Adipocyte (in vitro differentiated cells): ENCODE measurements at regions not wholly inside any gene's neighbourhood (a gene's known extent, or its start where the extent isn't known, plus 50 kb on each side); places are given as distances from the start of the nearest gene placed in this dataset.

Experiments
- DNase-seq: peaks from one replicate; pipeline ENCODE4 v3.0.0-alpha.2; 2015; ENCODE audit warnings: low read depth
- H3K27me3 ChIP-seq: replicated peaks from 2 replicates; pipeline ENCODE4 v1.7.0; 2013; ENCODE audit warnings: mild to moderate bottlenecking, low read length, moderate library complexity; ENCODE audit not compliant: control insufficient read depth, insufficient read depth
- H3K36me3 ChIP-seq: 2 replicates; pipeline ENCODE4 v1.7.0; 2013; ENCODE audit warnings: low read length, mild to moderate bottlenecking, moderate library complexity; ENCODE audit not compliant: control insufficient read depth, insufficient read depth, severe bottlenecking
- H3K4me1 ChIP-seq: 2 replicates; pipeline ENCODE4 v1.7.0; 2013; ENCODE audit warnings: mild to moderate bottlenecking, low read length, moderate library complexity; ENCODE audit not compliant: control insufficient read depth, insufficient read depth
- H3K4me3 ChIP-seq: 2 replicates; pipeline ENCODE4 v1.7.0; 2013; ENCODE audit warnings: mild to moderate bottlenecking, low read length, moderate library complexity
- H3K9ac ChIP-seq: 2 replicates; pipeline ENCODE4 v1.7.0; 2013; ENCODE audit warnings: mild to moderate bottlenecking, low read length, moderate library complexity
- H3K9me3 ChIP-seq: 2 replicates; pipeline ENCODE4 v1.7.0; 2013; ENCODE audit warnings: mild to moderate bottlenecking, low read length, moderate library complexity; ENCODE audit not compliant: control insufficient read depth

GRCh38 chr3:181764544-181764943, 52.8 kb downstream of the SOX2 start:
- Histone ChIP-seq H3K9ac (no peak overlapping the region), H3K4me3 (no peak overlapping the region)

DNA sequence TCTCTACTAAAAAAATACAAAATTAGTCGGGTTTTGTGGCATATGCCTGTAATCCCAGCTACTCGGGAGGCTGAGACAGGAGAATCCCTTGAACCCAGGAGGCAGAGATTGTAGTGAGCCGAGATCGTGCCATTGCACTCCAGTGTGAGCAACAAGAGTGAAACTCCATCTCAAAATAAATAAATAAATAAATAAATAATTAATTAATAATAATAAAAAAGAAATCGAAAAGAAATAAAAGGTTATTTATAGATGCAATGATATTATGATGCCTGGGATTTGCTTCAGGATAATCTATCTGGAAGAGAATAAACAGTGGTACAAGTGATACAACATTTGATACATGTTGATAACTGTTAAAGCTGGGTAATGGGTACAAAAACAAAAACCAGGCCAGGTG, 58.6 kb downstream of the SOX2 start:
- DNase-seq: no peak

More at GRCh38 chr3:181764544-181764943, 52.8 kb downstream of the SOX2 start:
- no peak for DNase-seq
- no peaks in the 10 kb centered on the region for H3K27me3 ChIP-seq
- no peaks in the 10 kb centered on the region for H3K9me3 ChIP-seq
- H3K4me1 ChIP-seq: no peaks in the 10 kb centered on the region
- no peaks in the 10 kb centered on the region for H3K36me3 ChIP-seq

GRCh38 chr3:181771120-181771519, 59.4 kb downstream of the SOX2 start:
- no peak overlapping the region for H3K4me3 ChIP-seq
- no peaks in the 10 kb centered on the region for H3K4me1 ChIP-seq
- no peaks in the 10 kb centered on the region for H3K9me3 ChIP-seq
- no peaks in the 10 kb centered on the region for H3K27me3 ChIP-seq
- no peaks in the 10 kb centered on the region for H3K36me3 ChIP-seq
- no peak overlapping the region for H3K9ac ChIP-seq
- DNase-seq: no peak

More for the DNA sequence above, 58.6 kb downstream of the SOX2 start:
- H3K27me3 ChIP-seq: no peaks in the 10 kb centered on the region
- no peaks in the 10 kb centered on the region for H3K36me3 ChIP-seq
- no peaks in the 10 kb centered on the region for H3K4me1 ChIP-seq
- H3K9ac ChIP-seq: no peak overlapping the region
- H3K4me3 ChIP-seq: no peak overlapping the region
- H3K9me3 ChIP-seq: no peaks in the 10 kb centered on the region

DNA sequence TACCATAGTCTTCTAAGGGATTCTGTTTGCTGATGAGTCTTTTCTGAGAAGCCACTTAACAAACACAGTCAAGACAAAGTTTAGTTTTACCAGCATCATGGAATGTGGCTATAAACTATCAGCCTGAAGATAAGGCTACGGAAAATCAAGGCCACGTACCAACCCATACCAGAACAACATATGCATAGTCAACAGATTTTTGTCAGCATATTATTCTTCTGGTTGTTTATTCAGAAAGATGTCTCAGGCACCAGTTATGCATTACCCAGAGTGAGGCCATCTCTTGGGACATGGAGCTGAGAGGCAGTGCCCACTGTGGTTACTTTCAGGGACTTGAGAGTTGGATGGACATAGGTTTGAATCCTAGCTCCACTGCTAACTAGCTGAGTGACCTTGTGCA, 60.4 kb downstream of the SOX2 start:
- no peaks in the 10 kb centered on the region for H3K27me3 ChIP-seq
- H3K4me3 ChIP-seq: no peak overlapping the region
- H3K9me3 ChIP-seq: no peaks in the 10 kb centered on the region
- DNase-seq: no peak
- H3K4me1 ChIP-seq: no peaks in the 10 kb centered on the region
- no peak overlapping the region for H3K9ac ChIP-seq
- H3K36me3 ChIP-seq: no peaks in the 10 kb centered on the region

DNA sequence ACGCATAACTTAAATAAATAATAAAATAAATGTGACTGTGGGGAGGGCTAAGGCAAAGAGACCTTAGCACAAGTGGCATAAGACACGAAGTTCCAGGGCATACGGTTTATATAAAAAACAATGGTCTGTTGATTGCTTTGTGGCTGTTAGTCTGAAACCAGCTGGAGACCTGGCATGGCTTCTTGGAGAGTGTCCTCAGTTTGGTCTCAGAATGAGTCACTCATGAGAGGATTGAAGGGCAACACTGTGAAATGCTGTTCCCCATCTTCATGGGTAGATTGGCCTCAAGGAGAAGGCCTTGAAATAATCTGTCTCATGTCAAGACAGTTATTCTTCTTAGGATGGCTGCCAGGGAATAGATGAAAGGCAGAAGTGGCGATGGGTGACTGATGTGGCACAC, 62.2 kb downstream of the SOX2 start:
- H3K36me3 ChIP-seq: no peaks in the 10 kb centered on the region
- no peaks in the 10 kb centered on the region for H3K9me3 ChIP-seq
- H3K4me3 ChIP-seq: no peak overlapping the region
- no peaks in the 10 kb centered on the region for H3K27me3 ChIP-seq
- no peak for DNase-seq
- no peak overlapping the region for H3K9ac ChIP-seq
- H3K4me1 ChIP-seq: no peaks in the 10 kb centered on the region

DNA sequence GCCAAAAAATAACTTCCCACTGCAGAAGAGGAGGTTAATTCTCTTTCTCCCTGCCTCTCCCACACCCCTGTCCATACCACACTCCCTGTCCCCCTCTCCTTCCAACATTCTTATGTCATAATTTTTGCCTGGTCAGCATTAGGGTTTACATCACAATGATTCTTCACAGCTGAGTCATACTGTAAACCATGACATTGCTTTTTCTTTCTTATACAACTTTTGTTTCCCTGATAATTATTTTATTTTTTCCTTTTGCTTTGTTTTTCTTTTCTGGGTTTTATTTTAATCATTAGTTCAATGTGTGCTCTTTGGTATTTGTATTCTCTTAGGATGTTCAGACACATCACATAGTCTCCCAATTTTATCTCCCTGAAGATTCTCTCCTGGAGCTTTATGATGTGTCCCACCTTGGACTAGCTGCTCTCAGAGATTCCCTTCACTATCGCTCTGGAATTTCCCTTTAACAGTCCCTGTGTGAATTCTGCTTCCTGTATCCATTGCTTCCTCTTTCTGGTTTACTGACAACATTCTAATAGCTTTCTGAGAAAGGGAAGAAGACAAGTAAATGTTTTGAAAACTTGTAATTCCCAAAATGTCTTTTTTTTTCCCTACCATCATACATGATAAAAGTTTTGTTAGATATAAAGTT, 70.7 kb downstream of the SOX2 start:
- DNase-seq: peak; percentile 1
- peak overlapping the region; percentile 58 for H3K9ac ChIP-seq
- H3K36me3 ChIP-seq: no peaks in the 10 kb centered on the region
- peak overlapping the region; percentile 54 for H3K4me3 ChIP-seq
- H3K4me1 ChIP-seq: peaks cover 7% of the 10 kb centered on the region
- H3K27me3 ChIP-seq: no peaks in the 10 kb centered on the region
- H3K9me3 ChIP-seq: no peaks in the 10 kb centered on the region

DNA sequence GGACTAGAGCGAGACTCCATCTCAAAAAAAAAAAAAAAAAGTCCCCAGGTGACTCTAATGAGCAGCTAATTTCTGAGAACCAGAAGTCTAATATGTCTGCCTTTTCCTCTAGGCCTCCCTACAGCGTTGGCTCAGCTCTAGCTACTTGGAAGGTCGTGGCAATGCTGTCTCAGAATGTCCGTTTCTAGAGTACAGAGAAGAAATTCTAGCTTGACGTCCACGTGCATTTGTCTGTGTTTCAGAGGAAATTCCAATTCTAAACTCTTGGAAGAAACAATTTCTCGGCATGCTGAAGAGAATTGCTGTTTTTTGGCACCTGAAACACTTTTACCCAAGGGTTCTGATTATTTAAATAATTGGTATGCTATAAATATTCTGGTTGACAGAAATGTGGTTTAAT, 78.8 kb downstream of the SOX2 start:
- no peaks in the 10 kb centered on the region for H3K9me3 ChIP-seq

GRCh38 chr3:181791056-181791955, 79.6 kb downstream of the SOX2 start:
- no peak overlapping the region for H3K9ac ChIP-seq
- H3K4me3 ChIP-seq: no peak overlapping the region
- no peaks in the 10 kb centered on the region for H3K4me1 ChIP-seq
- no peaks in the 10 kb centered on the region for H3K9me3 ChIP-seq
- H3K27me3 ChIP-seq: no peaks in the 10 kb centered on the region
- no peak for DNase-seq
- H3K36me3 ChIP-seq: no peaks in the 10 kb centered on the region

More for the DNA sequence above, 78.8 kb downstream of the SOX2 start:
- no peaks in the 10 kb centered on the region for H3K27me3 ChIP-seq
- no peak overlapping the region for H3K4me3 ChIP-seq
- H3K36me3 ChIP-seq: no peaks in the 10 kb centered on the region
- no peaks in the 10 kb centered on the region for H3K4me1 ChIP-seq
- H3K9ac ChIP-seq: no peak overlapping the region
- no peak for DNase-seq

- Histone ChIP-seq H3K9me3 (no peaks in the 10 kb centered on the region), H3K9ac (no peak overlapping the region)
- DNase-seq: no peak
These were observed 81.3 kb downstream of the SOX2 start for GRCh38 chr3:181793006-181793405.

GRCh38 chr3:181794011-181794790, 82.5 kb downstream of the SOX2 start:
- DNase-seq: no peak
- Histone ChIP-seq H3K27me3 (no peaks in the 10 kb centered on the region), H3K9me3 (no peaks in the 10 kb centered on the region), H3K4me1 (no peaks in the 10 kb centered on the region), H3K36me3 (no peaks in the 10 kb centered on the region), H3K4me3 (no peak overlapping the region), H3K9ac (no peak overlapping the region)

More at GRCh38 chr3:181793006-181793405, 81.3 kb downstream of the SOX2 start:
- H3K4me1 ChIP-seq: no peaks in the 10 kb centered on the region
- H3K36me3 ChIP-seq: no peaks in the 10 kb centered on the region
- no peaks in the 10 kb centered on the region for H3K27me3 ChIP-seq
- no peak overlapping the region for H3K4me3 ChIP-seq

DNA sequence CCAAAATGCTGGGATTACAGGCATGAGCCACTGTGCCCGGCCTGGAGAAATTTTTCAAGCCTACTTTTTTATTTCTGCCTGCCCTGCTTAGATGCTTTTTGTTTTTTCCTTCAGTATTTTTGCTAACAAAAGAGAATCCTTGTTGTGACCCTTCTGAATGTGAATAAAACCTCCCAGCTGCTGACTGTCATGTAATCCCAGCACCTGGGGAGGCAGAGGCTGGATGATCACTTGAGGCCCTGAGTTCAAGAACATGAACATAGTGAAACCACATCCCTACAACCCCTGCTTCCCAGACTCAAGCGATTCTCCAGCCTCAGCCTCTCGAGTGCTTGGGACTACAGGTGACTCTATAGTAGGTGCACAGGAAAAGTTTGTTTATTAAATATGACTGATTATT, 84.9 kb downstream of the SOX2 start:
- Histone ChIP-seq H3K4me1 (no peaks in the 10 kb centered on the region), H3K36me3 (no peaks in the 10 kb centered on the region), H3K27me3 (no peaks in the 10 kb centered on the region), H3K9ac (no peak overlapping the region), H3K4me3 (no peak overlapping the region), H3K9me3 (no peaks in the 10 kb centered on the region)
- DNase-seq: no peak
